ENCODE measurements at regions not wholly inside any gene's neighbourhood (a gene's known extent, or its start where the extent isn't known, plus 50 kb on each side); places are given as distances from the start of the nearest gene placed in this dataset.

- no peak for TF ChIP-seq CTCF (IDR thresholded peaks at IDR 0.05; ENCODE audit: low read length)
- TF ChIP-seq EZH2 (optimal IDR thresholded peaks at IDR 0.05; ENCODE audit: low read depth, low read length): no peak
- no peak for TF ChIP-seq EZH2phosphoT487 (IDR thresholded peaks at IDR 0.05; ENCODE audit: low read length)
Measured at GRCh38 chr4:163795885-163796284, 301.4 kb downstream of the TMA16 start.
